Nephron (organoid): ENCODE measurements at regions not wholly inside any gene's neighbourhood (a gene's known extent, or its start where the extent isn't known, plus 50 kb on each side); places are given as distances from the start of the nearest gene placed in this dataset.
A peak's percentile ranks its signal among the peaks of the same experiment; 100 is the strongest.

Experiments
- H3K27ac Mint-ChIP-seq, 3 experiments: 2 replicates each; pipeline ENCODE4 v1.8.0; 2020; ENCODE audit warnings: mixed read lengths in 3 of 3, mild to moderate bottlenecking in 2 of 3, moderate library complexity in 1 of 3
- H3K27me3 Mint-ChIP-seq: 2 replicates; pipeline ENCODE4 v1.8.0; 2021; ENCODE audit warnings: low read depth, mild to moderate bottlenecking, moderate library complexity, mixed read lengths
- H3K36me3 Mint-ChIP-seq: 2 replicates; pipeline ENCODE4 v1.8.0; 2020; ENCODE audit warnings: low read depth, mixed read lengths
- H3K4me1 Mint-ChIP-seq: 2 replicates; pipeline ENCODE4 v1.8.0; 2020; ENCODE audit warnings: mixed read lengths
- H3K4me3 Mint-ChIP-seq, 3 experiments: 2 replicates each; pipeline ENCODE4 v1.8.0; 2020; ENCODE audit warnings: mild to moderate bottlenecking in 3 of 3, mixed read lengths in 3 of 3, moderate library complexity in 2 of 3
- H3K9me3 Mint-ChIP-seq: 2 replicates; pipeline ENCODE4 v1.8.0; 2020; ENCODE audit warnings: mixed read lengths
- TF ChIP-seq, protein P1 (sequence below), 3 experiments: fragments of 200-600 bp; sonication (generic); IDR thresholded peaks; one replicate each; pipeline ENCODE4 v1.5.0; 2021; ENCODE audit warnings: antibody characterized with exemption in 3 of 3; ENCODE audit not compliant: unreplicated experiment in 3 of 3

DNA sequence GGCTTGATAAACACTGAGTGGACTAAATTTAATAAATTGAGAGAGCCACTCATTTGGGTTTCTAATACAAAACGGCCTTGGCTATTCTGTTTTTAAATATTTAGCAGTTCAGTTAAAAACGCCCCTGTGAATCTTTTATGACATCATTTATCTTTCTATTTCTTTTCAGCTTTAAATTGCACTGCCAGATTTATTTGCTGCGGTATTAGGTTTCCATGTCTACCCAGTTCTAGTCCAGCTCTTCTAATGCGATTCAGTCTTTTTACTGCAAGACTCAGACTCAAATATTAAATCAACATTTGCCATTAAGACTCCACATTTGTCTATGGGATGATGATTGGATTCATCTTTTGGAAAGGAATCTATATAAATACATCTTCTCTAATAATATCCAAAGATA is 2174.3 kb upstream of the PIK3C3 start:
- H3K9me3 Mint-ChIP-seq = peaks cover 4% of the 10 kb centered on the region
- H3K4me1 Mint-ChIP-seq = peaks cover 56% of the 10 kb centered on the region
- no peak overlapping the region for H3K4me3 Mint-ChIP-seq

DNA sequence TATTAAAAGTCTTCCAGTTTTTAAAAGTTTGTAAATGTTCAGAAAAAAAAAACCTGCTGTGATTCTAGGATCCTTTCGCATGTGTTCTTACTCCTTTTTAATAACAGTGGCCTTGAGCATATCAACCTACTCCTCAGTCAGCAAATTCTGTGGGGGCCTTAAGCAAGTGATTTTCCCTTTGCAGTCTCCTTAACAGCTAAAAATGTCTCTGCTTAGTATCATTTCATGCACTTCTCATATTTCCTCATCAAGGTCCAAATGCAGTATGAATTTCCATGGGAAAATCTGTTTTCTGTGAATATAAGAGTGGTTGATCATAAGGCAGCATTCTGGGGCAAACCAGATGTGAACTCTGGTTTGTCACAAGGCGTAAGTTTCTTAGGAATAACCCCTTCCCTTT is 2175.1 kb upstream of the PIK3C3 start:
- no peaks in the 10 kb centered on the region for H3K27me3 Mint-ChIP-seq
- H3K27ac Mint-ChIP-seq = peak overlapping the region in 2 of 3 experiments; percentile 0 to 26
- peaks cover 60% of the 10 kb centered on the region for H3K4me1 Mint-ChIP-seq
- peaks cover 4% of the 10 kb centered on the region for H3K9me3 Mint-ChIP-seq
- H3K4me3 Mint-ChIP-seq = peak overlapping the region in 1 of 3 experiments; percentile 3
- no peaks in the 10 kb centered on the region for H3K36me3 Mint-ChIP-seq
- TF ChIP-seq, protein P1, sequence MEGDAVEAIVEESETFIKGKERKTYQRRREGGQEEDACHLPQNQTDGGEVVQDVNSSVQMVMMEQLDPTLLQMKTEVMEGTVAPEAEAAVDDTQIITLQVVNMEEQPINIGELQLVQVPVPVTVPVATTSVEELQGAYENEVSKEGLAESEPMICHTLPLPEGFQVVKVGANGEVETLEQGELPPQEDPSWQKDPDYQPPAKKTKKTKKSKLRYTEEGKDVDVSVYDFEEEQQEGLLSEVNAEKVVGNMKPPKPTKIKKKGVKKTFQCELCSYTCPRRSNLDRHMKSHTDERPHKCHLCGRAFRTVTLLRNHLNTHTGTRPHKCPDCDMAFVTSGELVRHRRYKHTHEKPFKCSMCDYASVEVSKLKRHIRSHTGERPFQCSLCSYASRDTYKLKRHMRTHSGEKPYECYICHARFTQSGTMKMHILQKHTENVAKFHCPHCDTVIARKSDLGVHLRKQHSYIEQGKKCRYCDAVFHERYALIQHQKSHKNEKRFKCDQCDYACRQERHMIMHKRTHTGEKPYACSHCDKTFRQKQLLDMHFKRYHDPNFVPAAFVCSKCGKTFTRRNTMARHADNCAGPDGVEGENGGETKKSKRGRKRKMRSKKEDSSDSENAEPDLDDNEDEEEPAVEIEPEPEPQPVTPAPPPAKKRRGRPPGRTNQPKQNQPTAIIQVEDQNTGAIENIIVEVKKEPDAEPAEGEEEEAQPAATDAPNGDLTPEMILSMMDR (IDR thresholded peaks at IDR 0.05; ENCODE audit: unreplicated experiment in 3 of 3) = no peak

More for the DNA sequence above, 2174.3 kb upstream of the PIK3C3 start:
- Mint-ChIP-seq H3K27me3 (no peaks in the 10 kb centered on the region), H3K27ac (peak overlapping the region; percentile 0 to 26 (median 13)), H3K36me3 (no peaks in the 10 kb centered on the region)
- TF ChIP-seq, protein P1 (IDR thresholded peaks at IDR 0.05; ENCODE audit: unreplicated experiment in 3 of 3) = no peak

DNA sequence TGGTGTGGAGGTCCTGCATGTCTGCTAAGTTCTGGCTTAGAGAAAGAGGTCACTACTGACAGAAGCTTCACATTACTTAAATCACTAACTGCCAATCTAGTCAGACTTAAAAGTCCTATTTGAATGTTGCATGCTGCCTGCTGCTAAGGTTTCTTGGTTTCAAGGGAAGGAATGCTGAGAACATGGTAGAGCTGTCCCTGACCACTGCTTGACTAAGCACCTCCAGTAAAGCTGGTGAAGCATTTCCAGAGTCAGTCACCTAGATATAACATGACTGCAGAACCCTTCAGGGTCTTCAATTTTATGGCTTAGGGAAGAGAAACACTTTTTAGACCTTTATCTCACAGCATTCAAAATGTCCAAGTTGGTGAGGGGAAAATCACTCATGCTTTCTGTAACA is 2178.3 kb upstream of the PIK3C3 start:
- no peaks in the 10 kb centered on the region for H3K36me3 Mint-ChIP-seq
- TF ChIP-seq, protein P1 (IDR thresholded peaks at IDR 0.05; ENCODE audit: unreplicated experiment in 3 of 3) = no peak
- H3K4me1 Mint-ChIP-seq = peaks cover 37% of the 10 kb centered on the region
- H3K27ac Mint-ChIP-seq = peak overlapping the region in 1 of 3 experiments; percentile 85
- no peaks in the 10 kb centered on the region for H3K27me3 Mint-ChIP-seq
- peaks cover 4% of the 10 kb centered on the region for H3K9me3 Mint-ChIP-seq
- H3K4me3 Mint-ChIP-seq = no peak overlapping the region

DNA sequence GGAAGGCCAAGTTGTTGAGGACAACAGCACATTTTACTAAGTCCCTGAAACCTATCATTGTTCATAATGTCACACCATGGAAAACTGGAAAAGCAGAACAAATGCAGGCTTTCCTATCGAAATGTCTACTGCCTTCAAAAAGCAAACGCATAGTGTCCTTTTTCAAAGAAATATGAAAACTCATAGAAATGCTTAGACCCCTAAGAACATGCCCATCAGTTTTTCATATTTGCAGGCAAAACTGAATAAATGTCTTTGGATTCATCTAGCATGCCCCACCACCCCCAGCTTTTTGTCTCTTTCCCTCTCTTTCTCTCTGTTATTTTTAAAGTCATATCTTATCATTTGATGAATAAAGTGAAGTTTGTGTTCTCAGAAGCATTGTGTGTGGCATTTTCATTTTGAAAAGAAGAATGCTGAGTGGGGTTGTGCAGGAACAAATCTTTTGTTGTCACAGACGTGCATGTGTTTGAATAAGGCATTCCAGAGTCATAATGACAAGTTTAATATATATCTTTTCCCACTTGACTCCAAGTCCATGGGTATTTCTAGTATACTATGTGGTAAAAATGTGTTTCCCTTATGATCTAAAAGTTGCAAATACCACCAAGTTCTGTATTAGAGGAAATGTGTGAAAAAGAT is 2180.0 kb upstream of the PIK3C3 start:
- TF ChIP-seq, protein P1 (IDR thresholded peaks at IDR 0.05; ENCODE audit: unreplicated experiment in 3 of 3) = no peak
- Mint-ChIP-seq H3K4me1 (peaks cover 20% of the 10 kb centered on the region), H3K36me3 (no peaks in the 10 kb centered on the region), H3K9me3 (peaks cover 4% of the 10 kb centered on the region), H3K27ac (peak overlapping the region in 1 of 3 experiments; percentile 16), H3K27me3 (no peaks in the 10 kb centered on the region), H3K4me3 (no peak overlapping the region)

DNA sequence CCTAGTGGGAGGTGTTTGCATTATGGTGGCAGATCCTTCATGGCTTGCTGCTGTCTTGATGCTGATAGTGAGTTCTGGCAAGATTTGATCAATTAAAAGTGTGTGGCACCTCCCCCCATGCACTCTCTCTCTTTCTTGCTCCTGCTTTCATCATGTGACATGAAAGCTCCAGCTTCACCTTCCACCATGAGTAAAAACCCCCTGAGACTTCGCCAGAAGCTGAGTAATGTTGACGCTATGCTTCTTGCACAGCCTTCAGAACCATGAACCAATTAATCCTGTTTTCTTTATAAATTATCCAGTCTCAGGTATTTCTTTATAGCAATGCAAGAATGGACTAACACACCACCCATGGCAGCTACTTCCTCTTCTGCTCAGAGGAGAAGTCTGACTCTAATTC is 2181.4 kb upstream of the PIK3C3 start:
- Mint-ChIP-seq H3K9me3 (no peaks in the 10 kb centered on the region), H3K4me3 (no peak overlapping the region), H3K27me3 (no peaks in the 10 kb centered on the region), H3K27ac (no peak overlapping the region), H3K36me3 (no peaks in the 10 kb centered on the region), H3K4me1 (peaks cover 11% of the 10 kb centered on the region)
- TF ChIP-seq, protein P1 (IDR thresholded peaks at IDR 0.05; ENCODE audit: unreplicated experiment in 3 of 3) = no peak
